ENCODE measurements at regions not wholly inside any gene's neighbourhood (a gene's known extent, or its start where the extent isn't known, plus 50 kb on each side); places are given as distances from the start of the nearest gene placed in this dataset.

GRCh38 chr5:90071656-90072055, 337.9 kb downstream of the CETN3 start:
- TF ChIP-seq CTCF (IDR thresholded peaks at IDR 0.05; ENCODE audit: control insufficient read depth, insufficient read depth, low read depth, low read length, missing control alignments): no peak
- DNase-seq (ENCODE audit: low read depth): no peak
- H3K4me3 ChIP-seq (ENCODE audit: control insufficient read depth, low read depth, low read length): no peak overlapping the region

- no peak for TF ChIP-seq CTCF (IDR thresholded peaks at IDR 0.05; ENCODE audit: control insufficient read depth, insufficient read depth, low read depth, low read length, missing control alignments)
- DNase-seq (ENCODE audit: low read depth): no peak
- no peak overlapping the region for H3K4me3 ChIP-seq (ENCODE audit: control insufficient read depth, low read depth, low read length)
Observed at GRCh38 chr5:90071066-90071465, 338.5 kb downstream of the CETN3 start.

- TF ChIP-seq CTCF (IDR thresholded peaks at IDR 0.05; ENCODE audit: control insufficient read depth, insufficient read depth, low read depth, low read length, missing control alignments): no peak
- no peak for DNase-seq (ENCODE audit: low read depth)
- H3K4me3 ChIP-seq (ENCODE audit: control insufficient read depth, low read depth, low read length): no peak overlapping the region
Observed at GRCh38 chr5:90066920-90067319, 342.6 kb downstream of the CETN3 start.

- no peak for TF ChIP-seq CTCF (IDR thresholded peaks at IDR 0.05; ENCODE audit: control insufficient read depth, insufficient read depth, low read depth, low read length, missing control alignments)
- no peak for DNase-seq (ENCODE audit: low read depth)
- H3K4me3 ChIP-seq (ENCODE audit: control insufficient read depth, low read depth, low read length): no peak overlapping the region
Observed at GRCh38 chr5:90056911-90057705, 352.4 kb downstream of the CETN3 start.

- TF ChIP-seq CTCF (IDR thresholded peaks at IDR 0.05; ENCODE audit: control insufficient read depth, insufficient read depth, low read depth, low read length, missing control alignments): no peak
- DNase-seq (ENCODE audit: low read depth): no peak
- H3K4me3 ChIP-seq (ENCODE audit: control insufficient read depth, low read depth, low read length): no peak overlapping the region
Observed at GRCh38 chr5:90055831-90056328, 353.7 kb downstream of the CETN3 start.

- DNase-seq (ENCODE audit: low read depth): no peak
- no peak overlapping the region for H3K4me3 ChIP-seq (ENCODE audit: control insufficient read depth, low read depth, low read length)
- no peak for TF ChIP-seq CTCF (IDR thresholded peaks at IDR 0.05; ENCODE audit: control insufficient read depth, insufficient read depth, low read depth, low read length, missing control alignments)
Observed at GRCh38 chr5:90054612-90055011, 354.9 kb downstream of the CETN3 start.

Data from AG09309 (cell line).